Neutrophil (primary cell): ENCODE measurements at regions not wholly inside any gene's neighbourhood (a gene's known extent, or its start where the extent isn't known, plus 50 kb on each side); places are given as distances from the start of the nearest gene placed in this dataset.

Experiments
- H3K27ac ChIP-seq: fragments of 200-600 bp; sonication (generic); 2 replicates; pipeline ENCODE4 v1.5.1; 2016; ENCODE audit warnings: mild to moderate bottlenecking, moderate library complexity
- H3K27me3 ChIP-seq: fragments of 200-600 bp; sonication (generic); 2 replicates; pipeline ENCODE4 v1.6.0; 2016; ENCODE audit warnings: mild to moderate bottlenecking
- H3K36me3 ChIP-seq: fragments of 200-600 bp; sonication (generic); 2 replicates; pipeline ENCODE4 v1.5.1; 2017
- H3K4me1 ChIP-seq, 2 experiments: fragments of 200-600 bp in 1 of 2; sonication (generic) in 1 of 2; 1 replicate in 1 of 2; 2 replicates in 1 of 2; pipeline versions ENCODE4 v1.5.1 to v1.6.1; 2013 to 2016; ENCODE audit warnings: low read depth in 1 of 2, low read length in 1 of 2, mild to moderate bottlenecking in 1 of 2, moderate library complexity in 1 of 2; ENCODE audit not compliant: control insufficient read depth in 1 of 2, insufficient read depth in 1 of 2
- H3K4me3 ChIP-seq, 2 experiments: fragments of 200-600 bp in 1 of 2; sonication (generic) in 1 of 2; 1 replicate in 1 of 2; 2 replicates in 1 of 2; pipeline ENCODE4 v1.5.1; 2013 to 2016; ENCODE audit warnings: low read depth in 1 of 2, low read length in 1 of 2, mild to moderate bottlenecking in 1 of 2, moderate library complexity in 1 of 2
- H3K9me3 ChIP-seq: fragments of 200-600 bp; sonication (generic); 2 replicates; pipeline ENCODE4 v1.5.1; 2016
- CTCF ChIP-seq: fragments of 200-600 bp; sonication (generic); IDR thresholded peaks from 2 replicates; pipeline ENCODE4 v1.5.1; 2016; ENCODE audit warnings: antibody characterized with exemption

- H3K4me3 ChIP-seq: no peak overlapping the region
- no peak overlapping the region for H3K27ac ChIP-seq
- H3K4me1 ChIP-seq: no peaks in the 10 kb centered on the region
- H3K36me3 ChIP-seq: no peaks in the 10 kb centered on the region
- TF ChIP-seq CTCF: no peak
- no peaks in the 10 kb centered on the region for H3K27me3 ChIP-seq
- no peaks in the 10 kb centered on the region for H3K9me3 ChIP-seq
These were observed 50.2 kb upstream of the ASTN2 start for GRCh38 chr9:117464941-117465616.
